ENCODE measurements at regions not wholly inside any gene's neighbourhood (a gene's known extent, or its start where the extent isn't known, plus 50 kb on each side); places are given as distances from the start of the nearest gene placed in this dataset.

DNA sequence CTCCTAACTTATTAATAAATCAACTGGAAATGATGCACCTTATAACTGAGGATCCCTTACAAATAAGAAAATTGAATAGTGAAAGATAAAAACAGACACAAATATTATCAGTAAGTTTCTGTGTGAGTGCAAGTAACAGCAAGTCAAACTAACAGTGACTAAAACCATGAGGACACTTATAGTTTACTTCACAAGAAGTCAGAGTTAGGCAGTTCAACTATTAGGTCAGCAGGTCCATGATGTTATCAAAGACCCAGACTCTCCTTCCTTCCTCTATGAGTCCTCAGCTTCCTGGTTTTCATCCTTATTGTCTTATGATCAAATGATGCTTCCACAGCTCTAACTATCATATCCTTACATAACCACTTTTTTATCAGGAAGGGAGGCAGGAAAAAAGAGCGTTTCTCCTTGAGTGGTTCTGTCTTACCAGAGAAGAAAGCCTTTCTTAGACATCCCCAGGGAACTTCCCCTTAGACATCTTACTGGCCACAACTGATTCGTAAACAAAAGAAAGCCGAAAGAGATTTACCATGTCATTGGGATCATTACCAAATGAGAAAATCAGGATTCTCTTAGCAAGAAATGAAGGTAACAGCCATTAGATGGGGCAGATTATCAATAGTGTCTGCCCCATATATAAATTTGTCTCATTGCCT lies 114.3 kb upstream of the LRFN2 start:
- no TSS peak for BruUV-seq (replicated peaks)
- intact Hi-C loops (cut with micrococcal nuclease; ENCODE audit: unreplicated experiment), result no loop called here
- H3K27me3 ChIP-seq (replicated peaks; ENCODE audit: insufficient read depth, low read depth, low read length, poor library complexity), result no peaks in the 10 kb centered on the region
- DNase-seq (ENCODE audit: low spot score), result no peak
- no peaks in the 10 kb centered on the region for H3K9me3 ChIP-seq (ENCODE audit: low read depth, low read length, poor library complexity, severe bottlenecking)
- no peak for TF ChIP-seq EZH2 (IDR thresholded peaks at IDR 0.05; ENCODE audit: borderline replicate concordance, low read depth, low read length, poor library complexity, severe bottlenecking)
- no peak for TF ChIP-seq CTCF (conservative IDR thresholded peaks at IDR 0.05; ENCODE audit: low read depth, low read length)
- H3K4me3 ChIP-seq (ENCODE audit: low read depth, low read length, poor library complexity, severe bottlenecking), result no peak overlapping the region
- no peaks in the 10 kb centered on the region for H3K36me3 ChIP-seq (ENCODE audit: insufficient read depth, low read length, poor library complexity, severe bottlenecking)
- H3K27ac ChIP-seq (ENCODE audit: low read depth, low read length, poor library complexity, severe bottlenecking), result no peak overlapping the region
- H3K4me1 ChIP-seq (ENCODE audit: insufficient read depth, low read length, poor library complexity, severe bottlenecking), result no peaks in the 10 kb centered on the region
- ChIA-PET CTCF (no interaction called here), POLR2A (ENCODE audit: low non-redundant PET) (no interaction called here)

DNA sequence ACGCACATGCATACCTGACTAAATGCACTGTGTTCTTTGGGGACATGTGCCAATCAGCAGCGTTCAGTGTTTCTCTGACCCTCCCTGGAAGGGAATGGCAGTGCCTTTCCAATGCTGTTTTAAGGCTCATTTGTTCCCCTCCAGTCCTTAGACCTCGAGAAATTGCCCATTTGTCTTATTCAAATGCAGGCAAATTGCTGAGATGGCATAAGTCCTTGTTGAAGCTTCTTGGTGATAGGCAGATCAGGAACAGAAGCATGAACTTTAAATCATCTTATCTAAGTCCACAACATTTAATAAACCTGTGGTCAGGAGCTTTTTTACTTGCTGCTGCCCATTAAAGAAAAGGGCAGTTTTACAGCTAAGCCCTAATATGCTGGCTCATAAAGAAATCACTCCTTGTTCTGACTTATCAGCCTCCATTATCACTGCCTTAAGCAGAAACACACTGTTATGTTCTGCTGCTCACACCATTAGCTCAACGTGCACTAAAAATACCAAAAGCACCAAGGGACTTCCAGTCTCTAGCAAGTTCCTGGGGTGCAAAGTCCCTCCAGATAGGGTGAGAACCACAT lies 112.9 kb upstream of the LRFN2 start:
- Histone ChIP-seq H3K27me3 (replicated peaks; ENCODE audit: insufficient read depth, low read depth, low read length, poor library complexity) (no peaks in the 10 kb centered on the region), H3K4me1 (ENCODE audit: insufficient read depth, low read length, poor library complexity, severe bottlenecking) (no peaks in the 10 kb centered on the region), H3K36me3 (ENCODE audit: insufficient read depth, low read length, poor library complexity, severe bottlenecking) (no peaks in the 10 kb centered on the region), H3K9me3 (ENCODE audit: low read depth, low read length, poor library complexity, severe bottlenecking) (no peaks in the 10 kb centered on the region), H3K4me3 (ENCODE audit: low read depth, low read length, poor library complexity, severe bottlenecking) (no peak overlapping the region), H3K27ac (ENCODE audit: low read depth, low read length, poor library complexity, severe bottlenecking) (no peak overlapping the region)
- ChIA-PET POLR2A (ENCODE audit: low non-redundant PET) (no interaction called here), CTCF (no interaction called here)
- no TSS peak for BruUV-seq (replicated peaks)
- intact Hi-C loops (cut with micrococcal nuclease; ENCODE audit: unreplicated experiment), result no loop called here
- TF ChIP-seq EZH2 (IDR thresholded peaks at IDR 0.05; ENCODE audit: borderline replicate concordance, low read depth, low read length, poor library complexity, severe bottlenecking) (no peak), CTCF (conservative IDR thresholded peaks at IDR 0.05; ENCODE audit: low read depth, low read length) (no peak)
- no peak for DNase-seq (ENCODE audit: low spot score)

DNA sequence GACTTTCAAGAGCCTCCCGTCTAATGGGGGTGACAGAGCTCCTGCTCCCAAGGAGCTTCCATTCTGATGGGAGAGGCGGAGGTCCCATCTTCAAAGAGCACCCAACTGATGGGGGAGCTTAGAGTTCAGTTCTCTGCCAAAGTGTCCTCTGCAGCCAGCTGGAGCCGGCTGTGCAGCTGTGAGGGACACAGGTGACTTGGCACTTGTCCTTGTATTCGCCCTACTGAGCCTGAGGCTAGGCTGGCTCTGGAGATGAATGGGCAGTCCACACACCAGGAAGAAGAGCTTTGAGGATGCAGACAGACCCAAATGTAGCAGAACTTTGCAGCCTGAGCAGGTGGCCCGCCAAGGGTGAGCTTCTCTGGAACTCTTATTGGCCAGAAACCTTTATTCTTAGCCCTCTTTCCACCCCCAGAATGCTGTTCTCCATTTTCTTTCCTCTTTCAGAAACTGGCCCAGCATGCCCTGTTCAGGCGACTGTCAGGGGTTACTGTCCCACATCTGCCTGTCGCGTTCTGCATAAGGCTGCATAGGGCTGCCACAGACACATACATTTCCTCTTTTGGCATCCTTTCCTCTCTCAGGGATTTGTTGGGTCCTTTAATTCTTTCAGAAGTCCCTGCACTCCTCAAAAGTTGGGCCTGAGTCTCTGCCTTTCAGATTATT lies 108.7 kb upstream of the LRFN2 start:
- Histone ChIP-seq H3K27me3 (replicated peaks; ENCODE audit: insufficient read depth, low read depth, low read length, poor library complexity) (no peaks in the 10 kb centered on the region), H3K4me3 (ENCODE audit: low read depth, low read length, poor library complexity, severe bottlenecking) (no peak overlapping the region), H3K36me3 (ENCODE audit: insufficient read depth, low read length, poor library complexity, severe bottlenecking) (no peaks in the 10 kb centered on the region), H3K4me1 (ENCODE audit: insufficient read depth, low read length, poor library complexity, severe bottlenecking) (no peaks in the 10 kb centered on the region), H3K27ac (ENCODE audit: low read depth, low read length, poor library complexity, severe bottlenecking) (no peak overlapping the region), H3K9me3 (ENCODE audit: low read depth, low read length, poor library complexity, severe bottlenecking) (no peaks in the 10 kb centered on the region)
- intact Hi-C loops (cut with micrococcal nuclease; ENCODE audit: unreplicated experiment), result no loop called here
- TF ChIP-seq CTCF (conservative IDR thresholded peaks at IDR 0.05; ENCODE audit: low read depth, low read length) (no peak), EZH2 (IDR thresholded peaks at IDR 0.05; ENCODE audit: borderline replicate concordance, low read depth, low read length, poor library complexity, severe bottlenecking) (no peak)
- BruUV-seq (replicated peaks), result no TSS peak
- CTCF ChIA-PET, result no interaction called here
- no peak for DNase-seq (ENCODE audit: low spot score)
- POLR2A ChIA-PET (ENCODE audit: low non-redundant PET), result no interaction called here
